GM21423 (cell line): ENCODE measurements at regions not wholly inside any gene's neighbourhood (a gene's known extent, or its start where the extent isn't known, plus 50 kb on each side); places are given as distances from the start of the nearest gene placed in this dataset.

Experiments used
- ATAC-seq: cut with Tn5 transposase; IDR thresholded peaks from one replicate; pipeline ENCODE4 v1.9.1; 2021; ENCODE audit warnings: mild to moderate bottlenecking, moderate library complexity; ENCODE audit not compliant: unreplicated experiment

DNA sequence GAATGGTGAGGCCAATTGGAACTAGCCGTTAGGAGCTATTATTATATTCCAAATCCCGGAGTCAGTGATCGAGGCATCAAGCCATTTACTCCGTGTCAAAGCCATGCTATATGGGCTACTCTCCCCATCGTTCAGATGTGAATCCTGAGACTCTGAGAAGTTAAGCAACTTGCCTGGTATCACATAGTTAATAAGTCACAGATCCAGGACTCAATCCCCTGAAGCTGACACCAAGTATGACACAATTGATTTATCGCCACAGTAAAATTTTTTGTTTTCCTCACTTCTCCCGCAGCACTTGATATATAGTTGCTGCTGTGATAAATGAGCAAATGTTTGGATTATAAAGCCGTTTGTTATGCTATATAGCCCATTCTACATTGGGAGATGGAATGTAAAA is 50.8 kb upstream of the TSHZ2 start:
- no peak for ATAC-seq

DNA sequence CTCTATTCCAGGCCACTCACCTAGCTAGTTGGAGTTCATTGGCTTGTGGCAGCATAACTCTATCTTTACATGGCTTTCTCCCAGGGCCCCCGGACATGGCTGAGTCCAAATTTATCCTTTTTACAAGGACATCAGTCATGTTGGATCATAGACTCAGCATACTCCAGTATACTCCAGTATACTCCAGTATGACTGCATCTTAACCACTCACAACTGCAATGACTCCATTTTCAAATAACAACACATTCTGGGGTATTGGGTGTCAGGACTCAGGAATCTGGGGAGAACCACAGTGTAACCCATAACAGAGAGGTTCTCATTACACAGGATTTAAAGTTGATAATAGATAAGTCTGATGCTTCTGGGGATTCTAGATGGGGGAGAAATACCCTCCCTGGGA is 53.8 kb upstream of the TSHZ2 start:
- ATAC-seq = no peak

DNA sequence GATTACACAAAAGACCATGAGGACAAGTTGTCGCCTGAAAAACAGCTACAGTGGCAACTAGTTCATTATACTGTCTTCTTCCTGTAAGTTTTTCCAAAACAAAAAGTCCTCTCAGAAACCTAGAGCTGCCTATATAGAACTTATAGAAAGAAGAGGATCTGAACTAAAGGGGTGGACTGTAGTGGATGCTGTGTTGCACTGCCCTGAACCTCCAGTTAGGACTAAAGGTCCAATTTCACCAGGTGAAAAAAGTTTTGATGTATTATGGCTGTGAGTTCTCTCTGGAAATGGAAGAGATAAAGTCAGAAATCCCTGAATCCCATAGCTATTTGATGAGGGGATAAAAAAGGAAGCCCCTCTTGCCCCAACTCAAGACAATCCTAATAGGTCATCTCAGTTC is 56.6 kb upstream of the TSHZ2 start:
- no peak for ATAC-seq

DNA sequence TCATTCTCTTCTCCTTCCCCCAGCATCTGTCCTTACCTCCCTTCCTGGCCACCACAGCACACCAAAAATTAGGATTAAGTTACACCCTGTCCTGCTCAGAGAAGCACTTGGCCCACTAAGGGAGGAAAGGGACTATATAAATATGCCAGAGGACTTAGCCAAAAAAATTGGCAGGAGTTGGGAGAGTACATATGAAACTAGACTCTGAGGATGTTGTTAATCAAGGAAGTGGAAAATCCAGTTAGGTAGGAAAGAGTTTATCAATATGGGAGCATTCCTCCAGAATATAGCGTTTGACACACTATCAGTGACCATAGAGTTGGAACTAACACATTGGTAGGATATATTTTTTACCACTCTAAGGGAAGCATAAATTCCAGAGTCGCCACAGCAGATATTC is 57.3 kb upstream of the TSHZ2 start:
- no peak for ATAC-seq

DNA sequence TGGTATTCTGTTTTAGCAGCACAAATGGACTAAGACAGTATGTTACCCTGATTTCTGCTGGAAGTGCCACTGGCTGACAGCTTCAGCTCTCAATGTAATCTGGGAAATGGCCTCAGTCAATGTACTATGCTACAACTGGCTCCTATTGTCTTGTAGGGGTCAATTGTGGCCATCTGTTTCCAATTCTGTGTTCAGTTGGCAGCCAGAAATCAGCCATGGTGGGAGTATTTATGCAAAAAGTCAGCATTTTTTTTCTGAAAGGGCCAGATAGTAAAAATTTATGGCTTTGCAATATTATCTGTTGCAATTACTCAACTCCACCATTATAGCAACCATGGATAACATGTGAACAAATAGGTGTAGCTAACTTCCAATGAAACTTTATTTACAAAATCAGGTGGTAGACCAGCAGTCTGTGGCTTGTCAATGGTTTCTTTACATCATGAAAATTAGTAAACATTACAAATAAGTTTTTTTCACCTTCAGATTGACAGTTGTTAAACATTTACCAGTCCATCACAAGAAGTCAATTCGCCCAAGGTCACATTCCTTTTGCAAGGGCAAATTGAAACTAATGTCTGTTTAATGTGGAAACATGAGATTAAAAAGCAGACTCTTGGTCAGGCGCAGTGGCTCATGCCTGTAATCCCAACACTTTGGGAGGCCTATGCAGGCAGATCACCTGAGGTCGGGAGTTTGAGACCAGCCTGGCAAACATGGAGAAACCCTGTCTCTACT is 58.3 kb upstream of the TSHZ2 start:
- no peak for ATAC-seq

DNA sequence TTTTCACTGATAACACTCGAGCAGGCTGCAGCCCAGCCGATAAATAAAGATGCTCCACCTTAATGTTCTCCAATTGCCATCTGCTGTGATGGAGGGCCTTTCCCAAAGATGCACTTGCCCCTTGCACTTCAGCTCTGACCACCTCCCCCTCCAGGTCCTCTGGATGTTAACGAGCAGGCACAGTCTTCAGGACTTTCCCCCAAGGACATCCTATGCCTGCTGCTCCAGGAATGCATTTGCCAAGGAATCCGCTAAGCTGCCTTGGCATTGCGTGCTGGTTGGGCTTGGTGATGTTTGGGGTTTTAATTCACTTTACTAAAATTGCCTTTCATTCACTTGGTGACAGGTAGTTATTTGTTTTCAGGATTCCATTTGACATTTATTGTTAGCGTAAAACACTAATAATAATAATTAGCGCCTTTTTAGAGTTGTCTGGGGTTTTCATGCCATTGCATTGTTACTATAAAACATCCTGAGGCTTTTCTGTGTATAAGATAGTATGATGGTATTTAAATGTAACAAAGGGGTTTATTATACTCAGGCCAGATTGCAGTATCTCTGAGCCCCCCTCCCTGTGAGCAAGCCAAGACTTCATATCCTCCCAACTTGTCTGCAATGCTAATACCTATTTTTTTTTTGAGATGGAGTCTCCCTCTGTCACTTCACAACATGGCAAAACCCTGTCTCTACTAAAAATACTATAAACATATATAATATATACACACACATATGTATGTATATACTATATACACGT is 66.7 kb upstream of the TSHZ2 start:
- ATAC-seq = no peak

DNA sequence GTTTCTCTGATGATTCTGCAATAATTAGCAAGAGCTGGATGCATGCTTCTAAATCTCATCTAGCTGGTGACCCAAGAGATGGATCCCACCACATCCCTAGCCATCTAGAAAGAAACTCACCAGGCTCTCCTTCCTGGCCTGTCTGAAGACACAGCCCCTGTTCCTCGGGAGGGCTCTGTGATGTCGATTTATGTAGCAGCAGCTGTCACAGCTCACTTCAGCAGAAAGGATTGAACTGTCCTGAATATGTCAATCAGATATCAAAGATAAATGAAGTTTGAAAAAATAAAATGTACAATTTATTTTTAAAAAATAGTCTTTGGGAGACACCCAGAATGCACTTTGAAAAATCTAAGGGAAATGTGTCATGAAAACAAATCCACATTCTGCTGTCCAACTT is 67.3 kb upstream of the TSHZ2 start:
- ATAC-seq = no peak

DNA sequence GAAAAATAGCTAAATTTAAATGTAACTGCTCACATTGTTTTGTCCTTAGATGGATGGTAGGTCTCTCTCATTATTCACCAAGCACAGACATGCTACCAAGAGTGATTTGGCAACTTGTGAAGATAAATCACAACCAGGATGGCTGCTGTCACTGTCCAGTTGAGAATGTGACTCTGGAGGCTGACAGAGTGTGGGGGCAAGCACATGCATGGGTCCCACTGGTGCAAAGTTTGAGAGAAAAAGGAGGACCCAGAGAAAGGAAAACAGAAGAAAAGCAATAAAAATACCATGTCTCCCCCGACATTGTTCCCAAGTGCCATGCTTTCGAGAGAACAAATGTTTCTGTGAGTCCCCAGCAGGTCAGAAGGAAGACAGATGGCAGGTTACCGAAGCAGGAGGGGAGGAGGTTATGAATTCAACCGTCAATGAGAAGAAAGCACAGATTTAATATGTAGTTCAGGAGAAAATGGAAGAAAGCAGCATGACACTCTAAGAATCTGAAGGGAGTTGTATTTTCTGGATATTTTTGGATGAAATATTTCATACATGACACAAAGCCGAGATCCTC is 73.0 kb upstream of the TSHZ2 start:
- no peak for ATAC-seq

DNA sequence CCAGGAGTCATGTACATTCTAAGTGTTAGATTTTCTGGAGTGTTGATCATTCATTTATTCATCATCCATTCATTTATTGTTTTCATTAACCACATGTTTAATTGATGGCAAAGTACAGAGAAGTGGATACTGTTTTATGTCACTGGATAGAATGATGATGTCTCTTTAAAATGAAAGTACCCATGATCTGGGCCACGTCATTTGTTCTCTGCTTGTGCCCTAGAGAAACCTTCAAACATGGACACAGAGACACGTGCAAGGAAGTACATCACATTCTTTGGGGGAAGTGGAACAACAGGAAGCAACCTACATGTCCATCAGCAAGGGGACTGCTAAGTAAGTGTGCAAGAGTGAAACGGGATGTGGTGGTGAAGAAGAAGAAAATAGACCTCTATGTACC is 75.8 kb upstream of the TSHZ2 start:
- ATAC-seq = no peak

DNA sequence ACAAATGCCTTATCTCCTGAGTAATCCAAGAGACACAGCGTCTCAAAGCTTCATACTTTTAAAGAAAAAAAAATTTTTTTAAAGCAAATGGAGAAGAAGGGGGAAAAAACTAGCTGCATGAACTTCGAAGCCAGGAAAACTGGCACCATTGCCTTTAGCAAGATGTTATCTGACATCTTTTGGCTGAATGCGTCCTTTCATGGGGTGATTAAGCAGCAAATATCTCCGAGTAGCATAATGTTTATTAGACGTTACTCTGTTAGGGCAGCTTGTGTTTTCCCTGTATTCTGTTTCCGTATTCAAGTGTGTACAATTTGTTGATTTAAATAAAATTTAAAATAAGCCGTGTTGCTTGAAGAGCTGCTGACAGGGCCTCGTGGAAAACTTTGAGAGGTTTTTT is 76.5 kb upstream of the TSHZ2 start:
- no peak for ATAC-seq

DNA sequence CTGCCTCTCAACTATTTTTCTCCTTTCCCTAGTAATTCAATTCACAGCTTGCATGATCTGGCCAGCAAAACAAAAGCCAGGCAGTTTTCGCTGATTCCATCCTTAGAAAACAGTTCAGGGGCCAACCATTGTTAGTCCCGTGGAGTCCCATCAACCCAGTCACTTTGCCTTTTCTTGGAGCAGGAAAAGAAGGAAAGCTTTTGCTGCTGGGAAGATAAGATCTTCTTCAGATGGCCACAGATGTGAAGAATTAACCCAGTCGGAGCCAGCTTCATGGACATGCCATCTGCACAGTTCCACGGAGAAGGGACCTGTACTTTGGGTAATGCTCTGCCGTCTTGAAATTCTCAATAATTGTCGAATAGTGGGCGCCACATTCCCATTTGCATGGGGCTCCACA is 76.9 kb upstream of the TSHZ2 start:
- no peak for ATAC-seq

DNA sequence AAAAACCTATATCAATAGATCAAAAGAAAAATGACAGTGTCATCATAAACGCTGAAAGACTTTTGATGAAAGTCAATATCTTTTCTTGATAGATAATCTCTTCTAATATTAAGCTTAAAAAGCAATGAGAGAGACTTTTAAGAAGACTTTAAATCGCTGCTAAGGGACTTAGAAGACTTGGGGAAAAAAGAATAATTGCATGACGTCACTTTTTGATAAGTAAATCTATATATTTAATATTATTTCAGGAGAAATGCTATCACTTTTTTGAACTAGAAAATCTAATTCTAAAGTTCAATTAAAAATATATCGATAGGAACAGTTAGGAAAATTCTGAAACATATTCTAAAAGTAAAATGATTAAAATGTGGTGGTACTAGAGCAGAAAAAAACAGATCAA is 78.7 kb upstream of the TSHZ2 start:
- ATAC-seq = no peak

DNA sequence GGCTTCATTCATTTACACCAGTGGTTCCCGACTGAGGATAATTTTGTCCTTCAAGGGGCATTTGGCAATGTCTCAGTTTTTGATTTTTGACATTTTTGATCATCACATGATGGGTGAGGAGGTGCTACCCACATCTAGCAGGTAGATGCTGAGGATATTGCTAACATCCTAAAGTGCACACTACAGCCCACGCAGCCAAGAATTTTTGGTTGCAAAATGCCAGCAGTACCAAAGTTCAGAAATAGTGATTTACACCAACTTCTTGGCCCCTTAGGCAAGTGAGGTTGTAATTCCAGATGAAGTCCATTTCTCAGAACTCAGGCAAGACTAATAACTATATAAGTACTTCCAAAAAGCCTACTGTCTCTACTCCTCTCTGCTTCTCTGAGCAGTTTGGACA is 80.1 kb upstream of the TSHZ2 start:
- ATAC-seq = no peak

DNA sequence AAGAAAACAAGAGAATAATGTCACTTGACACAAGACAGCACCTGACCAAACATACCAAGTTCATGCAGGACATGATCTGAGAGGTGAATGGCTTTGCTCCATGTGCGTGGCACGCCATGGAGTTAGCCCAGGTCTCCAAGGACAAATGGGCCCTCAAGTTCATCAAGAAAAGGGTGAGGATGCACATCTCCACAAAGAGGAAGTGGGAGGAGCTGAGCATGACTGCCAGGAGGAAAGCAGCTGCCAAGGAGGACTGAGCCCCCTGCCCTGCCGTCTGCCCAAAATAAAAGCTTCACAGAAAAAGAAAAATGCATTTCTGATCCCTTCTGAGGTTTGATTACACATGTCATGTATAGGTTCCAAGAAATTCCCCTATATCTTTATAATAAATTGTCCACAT is 82.0 kb upstream of the TSHZ2 start:
- no peak for ATAC-seq

DNA sequence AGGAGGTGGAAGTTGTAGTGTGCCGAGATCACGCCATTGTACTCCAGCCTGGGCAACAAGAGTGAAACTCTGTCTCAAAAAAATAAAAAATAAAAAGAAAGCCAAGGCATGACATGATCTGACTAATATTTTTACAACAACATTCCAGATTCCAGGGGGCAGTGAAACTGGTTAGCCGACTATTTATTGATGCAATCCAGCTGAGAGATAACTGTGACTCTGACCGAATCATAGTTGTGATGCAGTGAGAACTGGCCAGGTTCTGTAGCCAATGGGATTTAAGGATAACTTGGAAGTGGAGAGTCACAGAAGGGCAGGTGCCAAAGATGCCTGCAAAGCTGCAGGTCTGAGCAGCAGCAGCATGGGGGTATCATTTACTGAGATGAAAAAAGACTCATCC is 82.9 kb upstream of the TSHZ2 start:
- no peak for ATAC-seq

DNA sequence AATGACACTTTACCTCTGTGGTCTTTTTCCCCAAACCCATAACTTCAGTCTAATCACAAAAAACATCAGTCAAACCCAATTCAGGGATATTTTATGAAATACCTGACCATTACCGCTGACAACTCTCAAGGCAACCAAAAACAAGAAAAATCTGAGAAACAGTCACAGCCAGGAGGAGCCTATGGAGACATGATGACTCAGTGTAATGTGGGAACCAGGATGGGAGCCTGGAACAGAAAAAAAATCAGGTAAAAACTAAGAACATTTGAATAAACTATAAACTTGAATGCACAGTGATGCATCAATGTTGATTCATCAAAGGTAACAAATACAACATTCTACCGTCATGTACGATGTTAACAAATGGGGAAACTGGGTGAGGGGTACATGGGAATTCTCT is 84.1 kb upstream of the TSHZ2 start:
- no peak for ATAC-seq

DNA sequence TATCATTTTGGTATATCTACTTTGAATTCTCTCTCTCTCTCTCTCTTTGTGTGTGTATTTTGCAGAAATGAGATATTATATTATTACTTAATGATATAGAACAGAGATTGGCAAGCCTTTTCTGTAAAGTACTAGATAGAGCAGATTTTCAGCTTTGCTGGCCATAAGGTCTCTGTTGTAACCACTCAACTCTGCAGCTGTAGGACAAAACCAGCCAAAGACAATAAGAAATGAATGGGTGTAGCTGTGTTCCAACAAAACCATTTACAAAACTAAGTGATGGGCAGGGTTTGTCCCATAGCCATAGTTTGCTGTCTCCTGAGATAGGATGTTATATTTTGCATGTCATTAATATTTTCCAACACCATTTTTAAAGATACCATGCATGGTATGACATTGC is 91.2 kb upstream of the TSHZ2 start:
- ATAC-seq = no peak

DNA sequence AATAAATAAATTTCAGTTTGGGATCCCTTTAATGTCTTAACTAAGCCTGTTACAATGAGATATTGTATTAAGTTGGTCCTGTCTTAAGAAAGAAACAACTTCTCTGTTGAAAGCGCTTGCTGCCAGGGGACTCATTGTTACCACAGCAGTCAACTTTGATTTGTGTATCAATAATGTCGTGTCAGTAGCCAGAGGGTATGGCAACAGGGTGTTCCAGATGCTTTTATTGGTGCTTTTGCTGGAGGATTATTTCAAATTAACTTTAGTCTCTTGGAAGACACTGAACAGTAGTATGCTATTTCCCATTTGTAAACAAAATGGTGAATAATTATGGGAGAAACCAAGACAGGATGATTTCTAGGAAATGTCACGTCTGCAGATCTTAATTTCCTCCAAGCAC is 91.9 kb upstream of the TSHZ2 start:
- no peak for ATAC-seq

DNA sequence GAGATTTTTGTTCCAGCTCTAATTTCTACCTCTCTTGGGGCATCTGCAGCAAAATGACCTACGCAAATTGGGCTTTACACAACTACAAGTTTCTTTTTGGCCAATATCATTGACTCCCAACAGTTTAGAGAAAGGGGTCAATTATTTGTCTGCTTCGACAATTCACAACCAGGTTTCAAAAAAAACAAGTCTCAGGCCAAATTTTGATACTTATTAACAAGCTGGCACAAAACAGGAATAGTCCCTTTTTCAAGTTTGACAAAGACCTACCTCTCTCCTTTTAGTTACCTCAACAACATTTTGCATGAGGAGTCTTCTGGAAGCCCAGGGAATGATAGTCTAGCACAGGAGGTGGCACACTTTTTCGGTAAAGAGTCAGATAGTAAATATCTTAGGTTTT is 97.9 kb upstream of the TSHZ2 start:
- ATAC-seq = no peak

DNA sequence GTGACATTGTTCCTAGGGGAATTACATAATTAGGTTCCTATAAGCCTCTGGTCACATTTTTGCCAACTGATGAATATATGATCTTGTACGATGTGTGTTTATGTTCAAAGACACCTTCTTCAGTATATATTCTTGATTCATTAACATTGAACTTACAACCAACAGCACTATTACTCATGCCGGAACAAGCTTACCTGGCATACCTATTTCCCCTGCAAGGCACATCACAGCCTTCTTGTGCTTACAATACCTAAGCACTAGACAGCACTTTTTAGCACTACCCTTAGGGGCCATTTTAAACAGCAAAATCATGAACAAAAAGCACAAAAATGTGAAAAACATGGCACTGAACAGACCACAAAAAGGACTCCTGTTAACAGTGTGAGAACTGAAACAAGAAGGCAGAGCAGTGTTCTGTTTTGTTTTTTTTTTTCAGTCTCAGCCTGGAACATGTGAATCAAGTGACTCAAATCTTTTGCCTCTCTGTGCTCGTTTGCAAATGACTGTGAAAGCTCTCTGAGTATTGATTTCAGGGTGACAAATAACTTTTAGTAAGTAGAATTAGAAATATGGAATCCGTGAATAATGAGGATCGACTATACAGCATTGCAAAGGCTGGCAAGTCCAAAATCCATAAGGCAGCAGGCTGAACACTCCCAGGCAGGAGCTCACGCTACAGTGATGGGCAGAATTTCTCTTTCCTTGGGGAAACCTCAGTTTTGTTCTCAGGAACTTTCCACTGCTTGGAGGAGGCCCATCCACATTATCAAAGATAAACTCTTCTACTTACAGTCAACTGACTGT is 102.3 kb upstream of the TSHZ2 start:
- no peak for ATAC-seq

DNA sequence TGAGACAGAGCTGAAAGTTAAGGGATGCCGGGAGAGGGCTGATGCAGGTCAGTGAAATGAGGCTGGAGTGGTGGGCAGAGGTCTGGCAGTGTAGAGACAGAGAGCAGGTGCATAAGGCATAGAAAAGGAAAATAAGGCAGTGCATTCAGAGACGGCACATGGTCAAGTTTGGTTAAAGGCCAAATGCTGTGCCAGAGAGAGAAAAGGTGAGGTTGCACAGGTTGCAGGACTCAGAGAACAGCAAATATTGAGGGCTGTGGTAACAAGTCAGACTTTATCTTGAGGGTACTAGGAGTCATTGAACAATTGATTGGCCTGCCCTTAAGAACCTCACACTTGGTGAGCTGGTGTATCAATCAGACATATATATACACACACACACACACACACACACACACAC is 102.9 kb upstream of the TSHZ2 start:
- no peak for ATAC-seq

DNA sequence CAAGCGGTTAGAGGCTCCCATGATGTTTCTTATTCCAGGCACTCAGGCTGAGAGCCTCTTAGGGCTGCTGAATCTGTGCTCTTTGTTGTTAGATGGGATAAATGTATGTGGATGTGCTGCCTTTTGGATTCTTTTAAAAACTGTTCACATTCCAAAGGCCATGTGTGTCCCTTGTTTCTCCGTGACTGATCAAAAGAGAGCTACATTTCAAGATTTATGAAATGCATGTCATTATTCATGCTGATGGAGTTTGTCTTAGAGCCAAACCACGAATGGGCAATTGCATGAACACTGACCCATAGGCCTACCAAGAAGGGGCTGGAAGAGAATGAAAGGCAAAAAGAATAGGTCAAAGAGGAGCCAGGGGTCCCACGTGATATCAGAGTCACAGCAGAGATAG is 104.9 kb upstream of the TSHZ2 start:
- no peak for ATAC-seq
